CD8-positive, alpha-beta memory T cell (primary cell): ENCODE measurements at regions not wholly inside any gene's neighbourhood (a gene's known extent, or its start where the extent isn't known, plus 50 kb on each side); places are given as distances from the start of the nearest gene placed in this dataset.
A peak's percentile ranks its signal among the peaks of the same experiment; 100 is the strongest.

ENCODE experiments used
- CTCF ChIA-PET: fragments of 350-600 bp; sonication (Branson Sonifier 250); formaldehyde crosslinking; loops from one replicate; lab custom pipeline; 2021; ENCODE audit warnings: antibody characterized with exemption; lab: Charles Lee
- POLR2A ChIA-PET: fragments of 350-600 bp; sonication (Branson Sonifier 250); formaldehyde crosslinking; loops from one replicate; lab custom pipeline; 2021; ENCODE audit warnings: antibody characterized with exemption; lab: Charles Lee
- DNase-seq, 5 donors: peaks; one replicate each; pipeline versions ENCODE4 v3.0.0 to v3.0.0-alpha.2; 2020 to 2022; ENCODE audit warnings: mixed read lengths in 1 of 5
- H3K27ac ChIP-seq: one replicate; pipeline ENCODE4 v1.7.0; 2013; ENCODE audit warnings: low read depth, mild to moderate bottlenecking, low read length, moderate library complexity
- H3K27me3 ChIP-seq: 2 replicates; pipeline ENCODE4 v1.7.0; 2013; ENCODE audit warnings: low read length, mild to moderate bottlenecking; ENCODE audit not compliant: insufficient read depth, poor library complexity, severe bottlenecking
- H3K36me3 ChIP-seq: 2 replicates; pipeline ENCODE4 v1.7.0; 2013; ENCODE audit warnings: mild to moderate bottlenecking, low read length, moderate library complexity; ENCODE audit not compliant: insufficient read depth
- H3K4me1 ChIP-seq: 2 replicates; pipeline ENCODE4 v1.7.0; 2013; ENCODE audit warnings: mild to moderate bottlenecking, low read length, moderate library complexity; ENCODE audit not compliant: insufficient read depth
- H3K4me3 ChIP-seq: 2 replicates; pipeline ENCODE4 v1.7.0; 2013; ENCODE audit warnings: mild to moderate bottlenecking, low read length
- H3K9me3 ChIP-seq: 2 replicates; pipeline ENCODE4 v1.7.0; 2013; ENCODE audit warnings: mild to moderate bottlenecking, low read length
- H3K27ac Mint-ChIP-seq, 8 donors: one replicate each; pipeline ENCODE4 v1.8.0; 2020 to 2021; ENCODE audit warnings: mixed read lengths in 8 of 8, mild to moderate bottlenecking in 6 of 8, inconsistent platforms in 3 of 8, moderate library complexity in 3 of 8
- H3K27me3 Mint-ChIP-seq, 2 donors: one replicate each; pipeline ENCODE4 v1.8.0; 2020 to 2021; ENCODE audit warnings: mixed read lengths in 2 of 2, mild to moderate bottlenecking in 1 of 2, moderate library complexity in 1 of 2
- H3K36me3 Mint-ChIP-seq, 3 donors: one replicate each; pipeline ENCODE4 v1.8.0; 2020 to 2021; ENCODE audit warnings: mixed read lengths in 3 of 3, inconsistent platforms in 1 of 3, mild to moderate bottlenecking in 1 of 3
- H3K4me1 Mint-ChIP-seq, 3 donors: one replicate each; pipeline ENCODE4 v1.8.0; 2020 to 2021; ENCODE audit warnings: mixed read lengths in 3 of 3, inconsistent platforms in 1 of 3, mild to moderate bottlenecking in 1 of 3
- H3K4me3 Mint-ChIP-seq, 7 donors: one replicate each; pipeline ENCODE4 v1.8.0; 2020 to 2021; ENCODE audit warnings: mixed read lengths in 7 of 7, mild to moderate bottlenecking in 6 of 7, moderate library complexity in 4 of 7, inconsistent platforms in 2 of 7
- H3K9me3 Mint-ChIP-seq, 5 donors: one replicate each; pipeline ENCODE4 v1.8.0; 2020 to 2022; ENCODE audit warnings: mixed read lengths in 5 of 5, mild to moderate bottlenecking in 3 of 5, moderate library complexity in 2 of 5, inconsistent platforms in 1 of 5

DNA sequence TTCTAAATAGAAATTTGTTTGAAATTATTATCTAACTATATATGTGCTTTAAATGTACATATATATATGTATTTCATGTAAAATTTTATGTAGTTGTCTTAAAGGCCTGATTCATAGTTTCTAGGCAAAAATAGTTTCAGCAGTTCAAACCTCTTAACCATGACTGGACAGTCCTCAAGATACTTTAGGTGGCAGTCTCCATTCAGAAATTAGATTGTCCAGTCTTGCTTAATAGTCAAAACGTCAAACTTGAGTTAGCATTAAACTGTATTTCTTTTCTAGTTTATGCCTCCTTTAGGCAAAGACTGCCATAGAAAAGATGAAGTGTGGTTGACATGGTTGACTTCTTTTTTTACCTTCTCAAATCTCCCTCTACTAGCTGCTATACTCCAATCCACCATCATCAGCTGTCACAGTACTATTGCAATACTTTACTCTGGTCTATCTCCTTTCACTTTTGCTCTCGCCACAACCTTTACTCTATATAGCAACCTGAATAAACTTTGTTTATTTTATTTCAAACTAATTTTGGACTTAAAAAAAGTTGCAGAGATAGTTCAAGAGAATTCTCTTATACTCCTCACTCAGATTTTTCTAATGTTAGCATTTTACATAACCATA, 395.6 kb upstream of the DIPK2B start:
- no peak for DNase-seq
- no peak overlapping the region for H3K4me3 ChIP-seq
- Mint-ChIP-seq H3K36me3 (no peaks in the 10 kb centered on the region), H3K4me1 (no peaks in the 10 kb centered on the region), H3K27me3 (peaks cover 0 to 16% of the 10 kb centered on the region in 2 donors), H3K27ac (peak overlapping the region in 1 of 8 donors; percentile 1), H3K4me3 (no peak overlapping the region), H3K9me3 (no peaks in the 10 kb centered on the region)
- no peaks in the 10 kb centered on the region for H3K9me3 ChIP-seq
- no peaks in the 10 kb centered on the region for H3K27me3 ChIP-seq
- no peaks in the 10 kb centered on the region for H3K36me3 ChIP-seq
- ChIA-PET CTCF (no interaction called here), POLR2A (no interaction called here)
- no peak overlapping the region for H3K27ac ChIP-seq
- H3K4me1 ChIP-seq, result no peaks in the 10 kb centered on the region

DNA sequence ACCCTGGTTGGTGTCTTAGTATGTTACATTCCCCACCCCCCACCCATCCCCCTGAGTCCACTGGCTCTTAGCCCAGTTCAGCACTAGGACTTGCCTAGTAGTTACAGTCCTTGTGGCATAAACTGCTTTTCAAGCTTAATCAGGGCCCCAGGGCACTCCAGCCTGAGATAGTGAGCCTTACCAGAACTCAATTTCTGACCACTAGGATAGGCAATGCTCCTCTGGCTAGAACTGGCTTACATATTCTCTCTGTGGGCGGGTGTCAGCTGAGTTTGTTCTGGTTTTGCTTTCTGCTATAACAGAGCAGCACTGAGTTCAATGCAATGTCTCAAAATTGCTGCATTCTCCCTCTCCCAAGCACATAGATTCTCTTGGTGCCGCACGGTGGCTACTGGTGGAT, 391.4 kb upstream of the DIPK2B start:
- Histone ChIP-seq H3K4me1 (no peaks in the 10 kb centered on the region), H3K27me3 (no peaks in the 10 kb centered on the region), H3K9me3 (no peaks in the 10 kb centered on the region), H3K27ac (no peak overlapping the region), H3K36me3 (no peaks in the 10 kb centered on the region), H3K4me3 (no peak overlapping the region)
- POLR2A ChIA-PET, result no interaction called here
- Mint-ChIP-seq H3K27me3 (peaks cover 0 to 18% of the 10 kb centered on the region in 2 donors), H3K4me1 (no peaks in the 10 kb centered on the region), H3K27ac (peak overlapping the region in 1 of 8 donors; percentile 26), H3K9me3 (peaks cover 0 to 4% (median 0%) of the 10 kb centered on the region in 5 donors), H3K36me3 (no peaks in the 10 kb centered on the region), H3K4me3 (no peak overlapping the region)
- DNase-seq, result no peak
- CTCF ChIA-PET, result no interaction called here

DNA sequence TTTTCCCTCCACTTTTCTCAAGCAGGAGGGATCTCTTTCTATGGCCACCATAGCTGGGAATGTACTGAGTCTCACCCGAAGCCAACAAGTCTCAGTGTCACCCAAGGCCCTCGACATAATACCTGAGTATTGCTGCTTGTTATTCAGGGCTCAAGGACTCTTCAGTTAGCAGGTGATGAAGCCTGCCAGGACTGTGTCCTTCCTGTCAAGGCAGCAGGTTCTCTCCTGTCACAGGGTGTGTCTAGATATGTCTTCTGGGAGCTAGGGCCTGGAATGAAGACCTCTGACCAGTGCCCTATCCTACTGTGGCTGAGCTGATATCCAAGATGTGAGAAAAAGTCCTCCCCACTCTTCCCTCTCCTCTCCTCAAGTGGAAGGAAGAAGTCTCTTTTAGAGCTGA, 391.0 kb upstream of the DIPK2B start:
- Histone ChIP-seq H3K9me3 (no peaks in the 10 kb centered on the region), H3K4me1 (no peaks in the 10 kb centered on the region), H3K4me3 (no peak overlapping the region), H3K36me3 (no peaks in the 10 kb centered on the region), H3K27ac (no peak overlapping the region), H3K27me3 (no peaks in the 10 kb centered on the region)
- ChIA-PET CTCF (no interaction called here), POLR2A (no interaction called here)
- no peaks in the 10 kb centered on the region for H3K4me1 Mint-ChIP-seq
- no peaks in the 10 kb centered on the region for H3K36me3 Mint-ChIP-seq
- H3K4me3 Mint-ChIP-seq, result no peak overlapping the region
- DNase-seq, result no peak
- peaks cover 0 to 4% (median 0%) of the 10 kb centered on the region in 5 donors for H3K9me3 Mint-ChIP-seq
- H3K27me3 Mint-ChIP-seq, result peaks cover 0 to 18% of the 10 kb centered on the region in 2 donors
- no peak overlapping the region for H3K27ac Mint-ChIP-seq

DNA sequence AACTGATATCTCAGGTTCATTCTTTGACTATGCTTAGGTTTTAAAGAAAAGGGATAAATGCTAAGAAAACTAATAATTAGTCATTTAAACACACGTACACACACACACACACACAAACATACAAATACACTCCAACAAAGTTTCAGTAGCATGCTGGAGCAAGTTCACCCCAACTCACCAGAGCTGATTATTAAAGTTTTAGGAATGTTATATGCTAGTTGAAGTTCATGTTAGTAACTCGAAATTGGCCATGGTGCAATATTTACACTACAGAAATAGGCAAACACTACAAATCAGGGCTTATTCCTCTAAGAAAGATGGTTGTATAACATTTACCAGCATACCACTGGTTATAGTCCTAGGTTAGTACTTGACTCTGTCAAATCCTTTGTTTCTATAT, 384.0 kb upstream of the DIPK2B start:
- Histone ChIP-seq H3K27me3 (no peaks in the 10 kb centered on the region), H3K4me1 (no peaks in the 10 kb centered on the region), H3K4me3 (no peak overlapping the region), H3K9me3 (no peaks in the 10 kb centered on the region), H3K36me3 (no peaks in the 10 kb centered on the region), H3K27ac (no peak overlapping the region)
- peaks cover 8 to 18% (median 13%) of the 10 kb centered on the region in 5 donors for H3K9me3 Mint-ChIP-seq
- ChIA-PET POLR2A (no interaction called here), CTCF (no interaction called here)
- H3K36me3 Mint-ChIP-seq, result peaks cover 0 to 3% (median 0%) of the 10 kb centered on the region in 3 donors
- H3K4me3 Mint-ChIP-seq, result no peak overlapping the region
- H3K27ac Mint-ChIP-seq, result no peak overlapping the region
- DNase-seq, result no peak
- peaks cover 0 to 3% of the 10 kb centered on the region in 2 donors for H3K27me3 Mint-ChIP-seq
- H3K4me1 Mint-ChIP-seq, result no peaks in the 10 kb centered on the region

DNA sequence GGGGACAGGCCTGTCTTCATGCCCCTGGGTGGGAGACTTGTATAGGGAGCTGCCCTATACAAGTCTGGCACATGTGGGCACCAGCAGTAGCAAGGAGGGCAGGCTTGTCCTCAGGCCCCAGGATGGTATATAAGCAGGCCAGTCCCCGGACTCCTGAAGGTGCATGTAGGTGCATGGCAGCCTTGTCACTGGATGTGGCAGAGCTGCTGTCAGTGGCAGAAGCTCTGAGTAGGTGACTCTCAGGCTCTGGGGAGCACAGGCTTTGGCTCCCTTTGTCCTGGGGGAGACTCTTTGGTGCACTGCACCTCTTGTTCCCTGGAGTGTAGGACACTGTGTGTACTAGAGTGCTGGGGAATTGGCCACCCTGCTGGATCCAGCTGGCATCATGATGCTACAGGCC, 376.7 kb upstream of the DIPK2B start:
- H3K27me3 Mint-ChIP-seq, result peaks cover 0 to 7% of the 10 kb centered on the region in 2 donors
- H3K27ac ChIP-seq, result no peak overlapping the region
- no peaks in the 10 kb centered on the region for H3K27me3 ChIP-seq
- no peaks in the 10 kb centered on the region for H3K4me1 Mint-ChIP-seq
- H3K4me1 ChIP-seq, result no peaks in the 10 kb centered on the region
- ChIA-PET POLR2A (no interaction called here), CTCF (no interaction called here)
- no peaks in the 10 kb centered on the region for H3K36me3 ChIP-seq
- H3K9me3 Mint-ChIP-seq, result peaks cover 17 to 29% (median 23%) of the 10 kb centered on the region in 5 donors
- peaks cover 0 to 11% (median 2%) of the 10 kb centered on the region in 3 donors for H3K36me3 Mint-ChIP-seq
- H3K27ac Mint-ChIP-seq, result no peak overlapping the region
- H3K4me3 ChIP-seq, result no peak overlapping the region
- no peaks in the 10 kb centered on the region for H3K9me3 ChIP-seq
- no peak overlapping the region for H3K4me3 Mint-ChIP-seq
- no peak for DNase-seq

DNA sequence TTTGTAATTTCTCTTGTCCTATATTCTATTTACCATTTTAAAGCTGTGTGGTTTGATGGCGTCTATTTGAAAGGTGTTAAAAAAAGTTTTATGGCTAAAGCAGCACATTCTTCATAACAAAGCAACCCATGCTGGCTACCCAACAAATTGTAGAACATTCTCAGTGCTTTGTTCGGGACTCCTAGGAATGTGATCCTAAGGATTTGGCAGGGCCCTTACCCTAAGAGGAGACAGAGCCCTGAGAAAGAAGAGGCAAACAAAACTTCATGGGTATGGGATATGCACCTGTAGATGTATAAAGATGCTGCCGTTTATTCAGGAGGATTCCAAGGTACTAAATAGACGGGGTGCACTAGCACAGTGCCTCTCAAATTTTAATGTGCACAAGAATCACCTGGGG, 370.8 kb upstream of the DIPK2B start:
- Histone ChIP-seq H3K4me3 (no peak overlapping the region), H3K36me3 (no peaks in the 10 kb centered on the region), H3K4me1 (no peaks in the 10 kb centered on the region), H3K9me3 (no peaks in the 10 kb centered on the region), H3K27me3 (no peaks in the 10 kb centered on the region), H3K27ac (no peak overlapping the region)
- Mint-ChIP-seq H3K36me3 (no peaks in the 10 kb centered on the region), H3K9me3 (no peaks in the 10 kb centered on the region), H3K27me3 (no peaks in the 10 kb centered on the region), H3K4me1 (no peaks in the 10 kb centered on the region), H3K27ac (no peak overlapping the region), H3K4me3 (no peak overlapping the region)
- DNase-seq, result no peak
- POLR2A ChIA-PET, result no interaction called here
- CTCF ChIA-PET, result no interaction called here

DNA sequence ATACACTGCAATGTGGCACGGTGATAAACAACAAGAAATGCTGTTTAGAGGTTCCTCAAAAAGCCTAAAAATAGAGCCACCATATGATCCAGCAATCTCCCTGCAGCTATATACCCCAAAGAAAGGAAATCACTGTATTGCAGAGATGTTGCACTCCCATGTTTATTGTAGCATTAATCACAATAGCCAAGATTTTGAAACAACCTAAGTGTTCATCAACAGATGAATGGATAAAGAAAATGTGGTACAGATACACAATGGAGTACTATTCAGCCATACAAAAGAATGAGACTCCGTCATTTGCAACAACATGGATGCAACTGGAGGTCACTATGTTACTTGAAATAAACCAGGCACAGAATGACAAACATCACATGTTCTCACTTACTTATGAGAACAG, 365.8 kb upstream of the DIPK2B start:
- CTCF ChIA-PET, result no interaction called here
- Histone ChIP-seq H3K4me3 (no peak overlapping the region), H3K36me3 (no peaks in the 10 kb centered on the region), H3K9me3 (no peaks in the 10 kb centered on the region), H3K27ac (no peak overlapping the region), H3K4me1 (no peaks in the 10 kb centered on the region), H3K27me3 (no peaks in the 10 kb centered on the region)
- no peak overlapping the region for H3K27ac Mint-ChIP-seq
- peaks cover 0 to 2% (median 0%) of the 10 kb centered on the region in 3 donors for H3K36me3 Mint-ChIP-seq
- no peak overlapping the region for H3K4me3 Mint-ChIP-seq
- POLR2A ChIA-PET, result no interaction called here
- DNase-seq, result no peak
- no peaks in the 10 kb centered on the region for H3K4me1 Mint-ChIP-seq
- H3K9me3 Mint-ChIP-seq, result no peaks in the 10 kb centered on the region
- peaks cover 4% of the 10 kb centered on the region in 2 donors for H3K27me3 Mint-ChIP-seq

DNA sequence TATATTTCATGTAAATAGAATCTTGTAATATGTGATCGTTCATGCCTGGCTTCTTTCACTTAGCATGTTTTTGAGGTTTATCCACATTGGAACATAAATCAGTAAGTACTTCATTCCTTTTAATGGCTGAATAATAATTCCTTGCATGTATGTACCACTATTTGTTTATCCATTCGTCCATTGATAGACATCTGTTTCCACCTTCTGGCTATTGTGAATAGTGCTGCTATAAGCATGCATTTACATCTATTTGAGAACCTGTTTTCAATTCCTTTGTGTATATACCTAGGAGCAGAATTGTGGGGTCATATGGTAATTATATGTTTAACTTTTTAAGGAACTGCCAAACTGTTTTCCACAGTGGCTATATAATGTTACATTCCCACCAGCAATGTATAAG, 356.7 kb upstream of the DIPK2B start:
- ChIA-PET CTCF (no interaction called here), POLR2A (no interaction called here)
- Histone ChIP-seq H3K27me3 (no peaks in the 10 kb centered on the region), H3K36me3 (no peaks in the 10 kb centered on the region), H3K4me3 (no peak overlapping the region), H3K4me1 (no peaks in the 10 kb centered on the region), H3K27ac (no peak overlapping the region), H3K9me3 (no peaks in the 10 kb centered on the region)
- no peak overlapping the region for H3K27ac Mint-ChIP-seq
- peaks cover 7 to 9% of the 10 kb centered on the region in 2 donors for H3K27me3 Mint-ChIP-seq
- peaks cover 0 to 4% (median 0%) of the 10 kb centered on the region in 3 donors for H3K36me3 Mint-ChIP-seq
- no peak for DNase-seq
- no peaks in the 10 kb centered on the region for H3K4me1 Mint-ChIP-seq
- no peak overlapping the region for H3K4me3 Mint-ChIP-seq
- peaks cover 0 to 2% (median 0%) of the 10 kb centered on the region in 5 donors for H3K9me3 Mint-ChIP-seq
